Keratinocyte (primary cell): ENCODE measurements at regions not wholly inside any gene's neighbourhood (a gene's known extent, or its start where the extent isn't known, plus 50 kb on each side); places are given as distances from the start of the nearest gene placed in this dataset.

Experiments
- DNase-seq: peaks from one replicate; pipeline ENCODE4 v3.0.0-alpha.2; 2011; ENCODE audit warnings: low read depth, missing footprints, low spot score
- FAIRE-seq: peaks from 2 replicates; lab custom pipeline; 2011; peaks lifted over from hg19 to GRCh38; lab: Jason Lieb, UNC
- H2AFZ ChIP-seq: 2 replicates; pipeline ENCODE4 v1.6.0; 2012; ENCODE audit warnings: low read length, control low read depth, inconsistent platforms; ENCODE audit not compliant: control insufficient read depth
- H3K27ac ChIP-seq: 2 replicates; pipeline ENCODE4 v1.5.1; 2011; ENCODE audit warnings: low read length; ENCODE audit not compliant: control insufficient read depth, insufficient read depth
- H3K27me3 ChIP-seq: 3 replicates; pipeline ENCODE4 v1.6.0; 2011; ENCODE audit warnings: low read length; ENCODE audit not compliant: control insufficient read depth, insufficient read depth; ENCODE audit errors: extremely low read depth
- H3K36me3 ChIP-seq, 2 experiments: 2 replicates in 1 of 2; 3 replicates in 1 of 2; pipeline ENCODE4 v1.5.1; 2011; ENCODE audit warnings: low read length in 2 of 2, mild to moderate bottlenecking in 1 of 2; ENCODE audit not compliant: control insufficient read depth in 2 of 2, insufficient read depth in 2 of 2; ENCODE audit errors: extremely low read depth in 1 of 2
- H3K4me1 ChIP-seq: 3 replicates; pipeline ENCODE4 v1.5.1; 2011; ENCODE audit warnings: low read length; ENCODE audit not compliant: control insufficient read depth, insufficient read depth; ENCODE audit errors: extremely low read depth
- H3K4me2 ChIP-seq: 3 replicates; pipeline ENCODE4 v1.6.0; 2011; ENCODE audit warnings: low read depth, low read length; ENCODE audit not compliant: control insufficient read depth, insufficient read depth; ENCODE audit errors: extremely low read depth
- H3K4me3 ChIP-seq, 3 experiments: fragments of 200-600 bp in 1 of 3; sonication (generic) in 1 of 3; 2 replicates in 2 of 3; 3 replicates in 1 of 3; pipeline ENCODE4 v1.5.1; 2011 to 2016; ENCODE audit warnings: low read length in 3 of 3, mild to moderate bottlenecking in 3 of 3, control low read depth in 2 of 3, inconsistent platforms in 1 of 3, low read depth in 1 of 3, mixed read lengths in 1 of 3, mixed run types in 1 of 3, moderate library complexity in 1 of 3; ENCODE audit not compliant: control insufficient read depth in 2 of 3, insufficient read depth in 2 of 3; ENCODE audit errors: extremely low read depth in 1 of 3
- H3K79me2 ChIP-seq: 2 replicates; pipeline ENCODE4 v1.6.0; 2012; ENCODE audit warnings: low read length; ENCODE audit not compliant: control insufficient read depth, insufficient read depth
- H3K9ac ChIP-seq: 3 replicates; pipeline ENCODE4 v1.6.0; 2011; ENCODE audit warnings: low read length; ENCODE audit not compliant: control insufficient read depth, insufficient read depth; ENCODE audit errors: extremely low read depth
- H3K9me1 ChIP-seq: 3 replicates; pipeline ENCODE4 v1.6.0; 2011; ENCODE audit warnings: low read length; ENCODE audit not compliant: control insufficient read depth, insufficient read depth; ENCODE audit errors: extremely low read depth
- H3K9me3 ChIP-seq: 2 replicates; pipeline ENCODE4 v1.5.1; 2012; ENCODE audit warnings: low read depth, low read length; ENCODE audit not compliant: control insufficient read depth
- H4K20me1 ChIP-seq: 3 replicates; pipeline ENCODE4 v1.6.0; 2011; ENCODE audit warnings: low read length; ENCODE audit not compliant: control insufficient read depth, insufficient read depth; ENCODE audit errors: extremely low read depth
- EZH2 ChIP-seq: IDR thresholded peaks from one replicate; pipeline ENCODE4 v1.6.1; 2012; ENCODE audit warnings: inconsistent platforms, mild to moderate bottlenecking, low read length, moderate library complexity
- dilution Hi-C: fragments of 300-500 bp; cut with MboI; formaldehyde crosslinking; loops from one replicate; pipeline ENCODE4 v1.7.0; 2020; ENCODE audit warnings: low sequenced_read_pairs; ENCODE audit not compliant: extremely low pct_ligation_motif_present
- TF ChIP-seq, protein P1 (sequence below), 3 experiments: IDR thresholded peaks in 1 of 3; conservative IDR thresholded peaks in 1 of 3; optimal IDR thresholded peaks in 1 of 3; 2 replicates in 2 of 3; 3 replicates in 1 of 3; pipeline versions ENCODE3 to v1.5.1; 2011; ENCODE audit warnings: low read length in 3 of 3, mild to moderate bottlenecking in 3 of 3, moderate library complexity in 2 of 3, control low read depth in 1 of 3, inconsistent platforms in 1 of 3; ENCODE audit not compliant: insufficient read depth in 2 of 3; ENCODE audit errors: extremely low read depth in 1 of 3

DNA sequence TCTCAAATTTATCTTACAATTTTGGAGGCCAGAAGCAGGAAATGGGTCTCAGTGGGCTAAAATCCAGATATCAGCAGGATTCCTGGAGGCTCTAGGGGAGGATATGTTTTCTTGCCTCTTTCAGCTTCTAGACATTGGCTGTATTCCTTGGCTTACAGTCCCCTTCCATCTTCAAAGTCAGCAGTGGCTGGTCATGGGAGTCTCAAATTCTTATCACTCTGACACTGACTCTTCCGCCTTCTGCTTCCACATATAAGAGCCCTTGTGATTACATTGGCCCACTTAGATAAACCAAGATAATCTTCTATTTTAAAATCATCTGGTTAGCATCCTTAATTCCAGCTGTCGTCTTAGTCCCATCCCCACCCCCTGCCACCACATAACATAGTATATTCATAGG is 113.0 kb downstream of the PCDH7 start:
- Histone ChIP-seq H4K20me1 (no peaks in the 10 kb centered on the region), H3K36me3 (no peaks in the 10 kb centered on the region), H3K9me3 (no peaks in the 10 kb centered on the region), H2AFZ (no peak overlapping the region), H3K27ac (no peak overlapping the region), H3K9ac (no peak overlapping the region), H3K79me2 (no peaks in the 10 kb centered on the region), H3K4me1 (no peaks in the 10 kb centered on the region), H3K4me3 (no peak overlapping the region), H3K4me2 (no peak overlapping the region), H3K9me1 (no peaks in the 10 kb centered on the region), H3K27me3 (no peaks in the 10 kb centered on the region)
- FAIRE-seq (no peak), DNase-seq (no peak)
- dilution Hi-C loops = no loop called here
- TF ChIP-seq, protein P1, sequence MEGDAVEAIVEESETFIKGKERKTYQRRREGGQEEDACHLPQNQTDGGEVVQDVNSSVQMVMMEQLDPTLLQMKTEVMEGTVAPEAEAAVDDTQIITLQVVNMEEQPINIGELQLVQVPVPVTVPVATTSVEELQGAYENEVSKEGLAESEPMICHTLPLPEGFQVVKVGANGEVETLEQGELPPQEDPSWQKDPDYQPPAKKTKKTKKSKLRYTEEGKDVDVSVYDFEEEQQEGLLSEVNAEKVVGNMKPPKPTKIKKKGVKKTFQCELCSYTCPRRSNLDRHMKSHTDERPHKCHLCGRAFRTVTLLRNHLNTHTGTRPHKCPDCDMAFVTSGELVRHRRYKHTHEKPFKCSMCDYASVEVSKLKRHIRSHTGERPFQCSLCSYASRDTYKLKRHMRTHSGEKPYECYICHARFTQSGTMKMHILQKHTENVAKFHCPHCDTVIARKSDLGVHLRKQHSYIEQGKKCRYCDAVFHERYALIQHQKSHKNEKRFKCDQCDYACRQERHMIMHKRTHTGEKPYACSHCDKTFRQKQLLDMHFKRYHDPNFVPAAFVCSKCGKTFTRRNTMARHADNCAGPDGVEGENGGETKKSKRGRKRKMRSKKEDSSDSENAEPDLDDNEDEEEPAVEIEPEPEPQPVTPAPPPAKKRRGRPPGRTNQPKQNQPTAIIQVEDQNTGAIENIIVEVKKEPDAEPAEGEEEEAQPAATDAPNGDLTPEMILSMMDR (optimal IDR thresholded peaks at IDR 0.05 in 1 of 3, IDR thresholded peaks at IDR 0.05 in 1 of 3, conservative IDR thresholded peaks at IDR 0.05 in 1 of 3; ENCODE audit: extremely low read depth in 1 of 3, insufficient read depth in 2 of 3, low read length in 3 of 3) = no peak
- no peak for TF ChIP-seq EZH2

DNA sequence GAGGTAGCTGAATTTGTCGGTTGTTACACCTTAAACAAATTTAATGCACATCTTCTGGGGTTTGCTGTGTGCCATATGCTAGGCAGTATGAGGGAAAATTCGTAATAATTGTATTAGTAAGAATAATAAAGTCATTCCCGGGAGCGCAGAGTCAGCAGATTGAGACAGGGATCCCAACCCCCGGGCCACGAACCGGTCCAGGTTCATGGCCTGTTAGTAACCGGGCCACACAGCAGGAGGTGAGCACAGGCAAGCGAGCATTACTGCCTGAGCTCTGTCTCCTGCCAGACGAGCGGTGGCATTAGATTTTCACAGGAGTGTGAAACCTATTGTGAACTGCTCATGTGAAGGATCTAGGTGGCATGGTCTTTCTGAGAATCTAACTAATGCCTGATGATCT is 114.9 kb downstream of the PCDH7 start:
- TF ChIP-seq EZH2 = no peak
- TF ChIP-seq, protein P1 (optimal IDR thresholded peaks at IDR 0.05 in 1 of 3, IDR thresholded peaks at IDR 0.05 in 1 of 3, conservative IDR thresholded peaks at IDR 0.05 in 1 of 3; ENCODE audit: extremely low read depth in 1 of 3, insufficient read depth in 2 of 3, low read length in 3 of 3) = no peak
- Histone ChIP-seq H3K9me3 (no peaks in the 10 kb centered on the region), H3K79me2 (no peaks in the 10 kb centered on the region), H3K9ac (no peak overlapping the region), H3K27ac (no peak overlapping the region), H3K4me2 (no peak overlapping the region), H3K36me3 (no peaks in the 10 kb centered on the region), H3K4me3 (no peak overlapping the region), H2AFZ (no peak overlapping the region), H3K27me3 (no peaks in the 10 kb centered on the region), H4K20me1 (no peaks in the 10 kb centered on the region), H3K4me1 (peaks cover 7% of the 10 kb centered on the region), H3K9me1 (no peaks in the 10 kb centered on the region)
- no peak for FAIRE-seq
- dilution Hi-C loops = no loop called here
- no peak for DNase-seq
